ENCODE measurements at regions not wholly inside any gene's neighbourhood (a gene's known extent, or its start where the extent isn't known, plus 50 kb on each side); places are given as distances from the start of the nearest gene placed in this dataset.
A peak's percentile ranks its signal among the peaks of the same experiment; 100 is the strongest.
"Not testable (repeated sequence)": the region's sequence is repeated elsewhere in the genome, so short reads cannot be mapped to it uniquely, and the experiment has no call there.

DNA sequence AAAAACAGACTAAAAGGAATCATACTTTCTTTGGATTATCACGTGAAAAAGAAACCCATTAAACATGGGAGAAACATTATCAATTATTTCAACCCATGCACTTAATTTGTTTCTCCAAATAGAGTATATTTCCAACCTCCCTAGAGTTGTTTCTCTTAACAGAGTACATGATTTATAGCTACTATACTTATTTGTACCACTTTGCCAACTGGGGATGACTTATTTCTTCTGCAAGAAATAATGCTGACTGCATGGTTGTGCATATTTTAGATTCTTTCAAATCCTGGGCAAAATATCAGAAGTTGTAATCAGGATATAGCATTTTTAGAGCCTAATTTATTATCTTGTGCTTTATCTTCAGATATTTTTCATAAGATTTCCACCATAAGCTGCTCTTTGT is 629.1 kb upstream of the EYS start:
- no peak for FAIRE-seq

DNA sequence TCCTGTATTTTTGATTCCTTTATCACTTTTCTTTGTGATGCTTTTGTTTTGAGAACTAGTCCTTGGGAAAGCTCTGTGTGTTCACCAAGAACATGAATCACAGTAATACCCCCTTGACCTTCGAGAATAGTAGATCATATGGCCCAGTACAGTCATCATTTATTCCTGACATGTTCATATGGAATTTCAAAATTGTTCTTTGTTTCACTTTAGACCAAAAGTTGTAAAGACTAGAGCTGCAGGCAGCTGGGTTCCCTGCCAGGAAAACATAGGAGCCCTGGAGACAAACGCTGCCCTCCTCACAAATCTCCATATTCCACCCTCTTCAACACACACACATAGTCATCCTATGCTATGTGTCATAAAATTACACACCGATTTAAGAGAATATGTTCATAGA is 621.2 kb upstream of the EYS start:
- no peak for FAIRE-seq

DNA sequence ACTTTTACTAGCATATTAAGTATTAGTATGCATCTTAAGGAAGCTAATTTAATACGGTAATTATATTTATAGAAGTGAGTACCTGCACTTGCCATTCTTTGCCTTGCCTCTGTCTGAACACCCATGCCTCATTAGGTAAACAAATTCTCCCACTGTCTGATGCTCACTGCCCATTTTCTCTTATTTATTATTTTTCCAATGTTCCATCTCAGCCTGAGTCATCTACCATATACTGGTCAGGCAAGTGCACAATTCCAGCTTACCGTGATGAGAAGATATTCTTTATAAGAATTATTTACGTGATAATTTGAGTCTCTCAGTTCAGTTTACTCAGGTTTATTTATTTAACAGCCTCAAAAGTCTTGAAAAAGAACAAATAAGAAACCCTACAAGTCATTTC is 619.2 kb upstream of the EYS start:
- FAIRE-seq: no peak

DNA sequence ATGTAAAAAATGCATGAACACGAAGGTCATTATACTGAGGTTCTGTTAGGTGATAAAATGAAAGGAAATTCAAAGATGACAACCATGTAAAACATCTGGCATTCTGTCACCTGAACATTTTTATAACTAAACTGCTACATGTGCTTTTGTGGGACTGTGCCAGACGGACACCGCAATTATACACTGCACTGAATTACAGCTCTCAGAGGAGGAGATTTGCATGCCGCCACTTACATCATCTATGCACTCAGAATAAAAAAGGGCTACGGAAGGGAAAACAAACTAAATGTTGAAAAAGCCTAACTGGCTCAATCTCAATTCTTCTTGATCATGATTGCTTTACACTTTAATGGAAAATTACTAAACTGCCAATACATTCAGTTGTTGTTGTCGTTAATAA is 614.0 kb upstream of the EYS start:
- no peak for FAIRE-seq

DNA sequence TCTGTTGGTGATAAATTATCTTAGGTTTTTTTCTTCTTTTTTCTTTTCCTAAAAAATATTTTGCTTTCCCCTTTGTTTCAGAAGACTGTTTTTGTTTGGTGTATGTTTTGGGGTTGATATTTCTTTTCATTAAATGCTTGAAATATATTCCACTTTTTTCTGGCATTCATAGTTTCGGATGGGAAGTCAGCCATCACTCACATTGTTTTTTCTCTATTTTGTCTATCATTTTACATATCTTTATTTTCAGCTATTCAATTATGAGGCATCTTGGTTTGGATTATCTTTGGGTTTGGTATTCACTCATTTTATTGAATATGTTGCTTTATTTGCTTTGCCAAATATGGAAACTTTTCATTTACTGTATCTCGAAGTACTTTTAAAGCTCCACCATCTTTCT is 600.5 kb upstream of the EYS start:
- FAIRE-seq: no peak

DNA sequence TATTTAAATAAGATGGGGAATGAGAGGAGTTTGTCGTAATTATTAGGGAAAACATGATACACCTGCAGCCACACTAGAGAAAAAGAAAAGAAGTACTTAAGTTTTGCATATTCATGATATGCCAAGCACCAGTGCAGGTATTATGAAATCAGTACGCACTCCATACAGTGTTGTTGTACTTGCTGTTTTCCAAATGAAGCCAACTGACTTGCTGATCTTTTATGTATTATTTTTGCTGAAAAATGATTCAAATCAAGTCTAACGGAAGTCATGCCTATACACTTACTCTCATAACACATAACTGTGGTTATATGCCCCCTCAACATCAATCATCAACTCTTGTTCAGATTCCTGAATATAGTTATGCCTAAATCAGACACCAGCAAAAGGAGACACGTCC is 584.9 kb upstream of the EYS start:
- FAIRE-seq: no peak

DNA sequence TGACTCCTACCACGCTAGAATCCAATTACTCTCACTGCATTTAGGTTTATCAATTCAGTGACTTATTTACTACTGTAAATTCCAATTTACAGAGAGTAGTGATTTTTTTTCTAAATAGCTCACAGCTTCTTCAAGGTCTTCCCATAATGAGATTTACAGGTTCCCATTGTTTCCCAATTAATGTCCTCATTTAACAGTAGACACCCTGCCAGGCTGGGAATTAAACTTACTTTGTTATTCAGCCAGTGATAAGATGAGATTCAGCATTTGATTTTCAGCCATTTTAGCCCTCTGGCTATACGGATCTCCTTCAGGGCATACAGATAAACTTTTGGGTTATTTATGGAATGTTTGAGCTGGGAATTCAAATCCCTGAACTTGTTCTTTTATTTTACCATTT is 582.9 kb upstream of the EYS start:
- FAIRE-seq: no peak

DNA sequence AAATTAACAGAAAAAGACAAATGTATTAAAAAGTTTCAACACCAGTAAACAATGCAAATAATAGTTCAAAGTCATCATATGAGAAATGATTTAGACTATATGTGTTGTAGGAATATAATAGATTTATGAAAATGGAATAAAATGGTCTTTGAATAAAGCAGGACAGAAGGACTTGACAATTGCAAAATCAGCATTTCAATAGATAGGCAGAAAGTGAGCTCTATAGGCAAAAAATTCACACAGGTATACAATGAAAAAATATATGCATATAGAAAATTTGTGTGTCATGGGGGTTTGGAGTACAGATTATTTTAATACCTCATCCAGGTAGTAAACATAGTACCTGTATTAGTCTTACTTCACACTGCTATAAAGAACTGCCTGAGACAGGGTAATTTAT is 571.1 kb upstream of the EYS start:
- FAIRE-seq: no peak

DNA sequence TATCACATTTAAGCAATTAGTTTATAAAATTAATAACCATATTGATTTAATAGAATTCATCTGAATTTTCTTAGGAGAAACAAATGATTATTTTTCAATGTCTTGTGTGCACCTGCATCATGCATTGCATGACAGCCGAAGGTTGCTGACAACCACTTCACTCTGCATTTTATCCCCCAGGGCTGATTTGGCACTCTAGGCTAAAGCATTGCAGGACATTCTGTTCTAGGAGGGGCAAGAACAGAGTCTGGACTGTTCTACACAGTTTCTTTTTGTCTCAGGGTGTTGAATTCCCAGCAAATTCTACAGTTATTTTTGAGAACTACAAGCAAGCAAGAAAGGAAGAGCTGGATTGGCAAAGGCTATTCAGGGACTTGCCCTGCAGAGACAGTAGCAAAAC is 570.4 kb upstream of the EYS start:
- FAIRE-seq: no peak

DNA sequence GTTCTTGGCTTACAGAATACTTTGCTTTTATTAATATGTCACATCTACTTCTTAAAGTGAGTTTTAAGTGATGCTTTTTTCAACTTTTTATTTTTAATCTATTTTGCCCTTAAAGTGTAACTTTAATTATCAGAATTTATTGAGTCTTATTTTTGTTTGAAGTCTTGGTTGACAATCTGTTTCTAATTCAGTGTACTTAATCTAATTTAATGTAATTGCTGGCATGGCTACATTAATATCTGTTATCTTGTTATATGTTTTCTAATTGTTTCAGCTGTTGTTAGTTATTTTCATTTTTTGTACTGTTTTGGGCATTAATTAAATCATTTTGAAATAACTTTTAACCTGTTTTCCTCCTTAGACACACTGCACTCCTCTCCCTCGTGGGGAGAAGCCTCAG is 558.7 kb upstream of the EYS start:
- FAIRE-seq: peak; percentile 40

DNA sequence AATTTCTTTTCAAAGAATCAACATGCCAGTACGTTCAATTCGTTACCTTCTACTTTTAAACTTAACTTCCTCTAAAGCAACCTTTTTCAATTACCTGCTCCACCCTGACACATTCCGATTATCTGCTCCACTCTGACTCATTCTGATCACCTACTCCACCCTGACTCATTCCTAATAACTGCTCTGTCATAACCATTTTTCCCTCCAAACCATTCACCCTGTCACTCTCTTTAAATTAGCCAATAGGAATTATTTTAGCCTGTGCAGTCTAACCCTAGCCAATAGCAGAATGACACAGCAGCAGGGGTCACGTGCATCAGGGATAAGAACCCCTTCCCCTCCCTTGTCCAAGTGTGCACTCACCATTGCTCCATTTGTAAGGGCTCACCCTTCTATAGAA is 557.4 kb upstream of the EYS start:
- FAIRE-seq: no peak

DNA sequence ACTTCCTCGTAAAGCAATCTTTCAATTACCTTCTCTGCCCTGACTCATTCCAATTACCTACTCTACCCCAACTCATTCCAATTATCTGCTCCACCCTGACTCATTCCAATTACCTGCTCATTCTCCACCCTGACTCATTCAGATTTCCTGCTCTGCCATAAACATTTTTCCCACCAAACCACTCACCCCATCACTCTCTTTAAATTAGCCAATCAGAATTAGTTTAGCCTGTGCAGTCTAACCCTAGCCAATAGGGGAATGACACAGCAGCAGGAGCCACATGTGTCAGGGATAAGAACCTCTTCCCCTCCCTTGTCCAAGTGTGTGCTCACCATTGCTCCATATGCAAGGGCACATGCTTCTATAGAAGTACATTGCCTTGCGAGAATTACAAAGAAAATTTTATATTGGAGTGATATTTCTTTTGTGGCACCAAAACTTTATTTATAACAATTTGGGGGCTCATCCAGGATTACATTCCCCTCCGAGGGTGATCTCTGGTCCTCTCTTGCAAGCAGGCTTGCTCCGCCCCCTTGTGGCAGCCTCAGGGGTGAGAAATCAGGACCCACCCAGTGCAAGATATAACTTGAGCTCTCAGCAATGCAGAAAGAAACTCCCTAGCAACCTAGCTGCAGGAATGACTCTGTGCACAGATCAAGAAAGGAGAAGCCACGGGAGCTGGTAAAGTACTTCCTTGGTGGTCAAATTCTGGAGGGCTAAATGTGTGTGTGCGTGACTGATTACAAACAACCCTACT is 551.9 kb upstream of the EYS start:
- FAIRE-seq: not testable (repeated sequence)

DNA sequence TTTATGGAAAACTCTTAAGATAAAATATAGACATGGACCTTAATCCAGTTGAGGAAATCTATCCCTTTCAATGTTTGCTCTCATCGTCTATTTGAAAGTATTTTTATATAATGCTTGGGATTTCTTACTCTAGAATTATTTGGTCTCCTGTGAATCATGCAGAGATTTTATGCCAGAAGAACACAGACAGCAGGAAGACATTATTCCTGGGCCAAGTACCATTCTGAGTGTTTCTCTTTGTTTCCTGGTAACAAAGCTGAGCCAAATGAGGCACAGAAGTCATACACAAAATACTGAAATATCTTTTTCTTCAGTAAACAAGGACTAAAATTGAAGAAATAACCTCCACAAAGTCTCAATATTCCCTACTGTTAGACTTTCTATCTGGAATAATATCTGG is 538.2 kb upstream of the EYS start:
- no peak for FAIRE-seq

DNA sequence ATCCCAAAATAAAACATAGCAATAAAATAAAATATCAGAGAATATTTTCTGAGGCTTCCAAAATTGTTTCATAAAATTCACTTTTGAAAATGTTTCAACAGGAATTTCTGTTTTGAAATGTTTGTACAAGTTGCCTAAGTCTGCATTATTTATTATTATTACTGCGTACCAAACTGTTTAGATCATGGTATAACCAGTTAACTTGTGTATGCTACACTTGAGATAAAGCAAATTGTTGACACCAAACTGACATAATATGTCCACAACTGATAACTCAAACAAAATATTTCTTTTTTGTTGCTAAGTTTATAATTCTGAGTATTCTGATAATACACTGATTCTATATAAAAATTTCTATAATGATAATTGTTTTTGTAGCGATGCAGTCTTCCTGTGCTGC is 531.8 kb upstream of the EYS start:
- FAIRE-seq: no peak

DNA sequence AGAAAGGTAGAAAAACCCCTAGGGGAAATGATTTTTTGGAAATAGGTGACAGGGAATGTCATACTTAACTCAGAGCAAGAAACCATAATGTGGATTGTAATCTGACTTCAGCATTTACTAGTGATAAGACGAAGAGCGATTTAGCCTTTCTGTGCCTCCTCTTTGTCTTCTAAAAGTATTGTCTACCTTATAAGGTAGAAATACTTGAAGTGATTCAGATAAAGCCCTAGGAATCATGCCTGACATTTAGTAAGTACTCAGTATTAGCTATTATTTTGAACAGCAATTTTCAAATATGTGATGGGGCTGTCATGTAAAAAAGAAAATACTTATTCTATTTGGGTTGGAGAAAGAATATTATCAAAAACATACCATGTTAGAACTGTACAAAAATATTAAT is 525.9 kb upstream of the EYS start:
- FAIRE-seq: no peak

DNA sequence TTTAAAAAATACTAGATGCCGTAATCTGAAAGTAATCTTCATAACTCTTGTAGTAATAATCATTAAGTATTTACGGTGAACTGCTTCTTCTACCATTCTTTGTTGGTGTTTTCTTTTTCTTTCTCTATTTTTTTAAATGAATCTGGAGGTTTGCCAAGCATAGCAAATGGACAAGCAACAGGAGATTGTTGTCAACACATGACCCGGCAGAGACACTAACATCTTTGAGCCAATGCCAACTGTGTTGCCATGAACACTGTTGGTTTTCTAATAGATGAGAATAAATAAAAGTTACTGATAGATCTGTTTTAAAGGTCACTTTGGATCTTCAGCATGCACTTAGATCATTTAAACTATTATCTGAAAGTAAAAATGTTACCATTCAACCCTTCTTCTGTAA is 523.6 kb upstream of the EYS start:
- no peak for FAIRE-seq

DNA sequence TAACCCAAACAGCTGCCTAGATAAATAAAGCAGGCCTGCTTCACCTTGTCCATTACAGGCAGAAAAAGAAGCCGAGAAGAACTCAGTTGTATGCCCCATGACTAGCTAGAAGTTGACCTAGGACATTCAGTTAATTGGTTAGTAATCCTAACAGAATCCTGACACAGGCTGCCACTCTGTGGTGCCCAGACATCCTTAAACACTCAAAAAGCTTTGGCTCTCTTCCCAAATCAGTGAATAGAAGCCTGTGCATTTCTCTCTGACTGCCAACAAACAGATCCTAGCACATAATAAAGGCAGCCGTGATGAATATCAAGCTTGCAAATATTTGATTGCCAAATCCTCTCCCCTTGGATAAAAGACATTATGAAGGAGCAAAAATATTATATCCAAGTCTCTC is 519.1 kb upstream of the EYS start:
- no peak for FAIRE-seq

DNA sequence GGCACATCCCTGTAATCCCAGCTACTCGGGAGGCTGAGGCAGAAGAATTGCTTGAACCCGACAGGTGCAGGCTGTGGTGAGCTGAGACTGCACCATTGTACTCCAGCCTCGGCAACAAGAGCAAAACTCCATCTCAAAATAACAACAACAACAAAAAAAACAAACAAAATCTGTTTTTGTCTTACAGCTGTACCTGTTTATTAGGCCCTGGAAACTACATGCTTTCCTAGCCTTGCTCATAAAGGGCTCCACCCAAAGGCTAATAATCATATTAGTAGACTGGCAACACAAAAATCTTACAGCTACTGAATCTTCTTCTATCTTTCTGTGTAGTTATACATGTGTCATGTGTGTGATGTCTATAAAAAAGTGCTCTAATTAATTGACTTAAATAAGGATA is 503.9 kb upstream of the EYS start:
- FAIRE-seq: no peak

DNA sequence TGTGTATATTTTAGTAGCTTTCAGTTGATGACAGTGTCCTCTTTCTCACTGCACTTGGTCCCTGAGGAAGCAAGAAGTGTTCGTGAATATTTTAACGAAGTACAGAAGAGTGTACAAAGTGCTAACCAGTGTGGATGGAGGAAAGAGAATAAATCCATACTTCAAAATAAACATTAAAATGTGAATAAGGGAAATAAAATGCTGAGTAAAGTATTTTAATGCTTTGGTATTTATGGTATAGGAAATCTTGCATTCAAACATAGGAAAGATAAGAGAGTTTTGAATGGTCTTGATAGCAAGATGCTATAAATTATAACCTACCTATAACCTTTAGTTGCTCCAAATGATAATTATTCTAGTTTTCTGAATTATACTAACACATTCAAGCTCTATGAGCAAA is 493.4 kb upstream of the EYS start:
- FAIRE-seq: no peak

DNA sequence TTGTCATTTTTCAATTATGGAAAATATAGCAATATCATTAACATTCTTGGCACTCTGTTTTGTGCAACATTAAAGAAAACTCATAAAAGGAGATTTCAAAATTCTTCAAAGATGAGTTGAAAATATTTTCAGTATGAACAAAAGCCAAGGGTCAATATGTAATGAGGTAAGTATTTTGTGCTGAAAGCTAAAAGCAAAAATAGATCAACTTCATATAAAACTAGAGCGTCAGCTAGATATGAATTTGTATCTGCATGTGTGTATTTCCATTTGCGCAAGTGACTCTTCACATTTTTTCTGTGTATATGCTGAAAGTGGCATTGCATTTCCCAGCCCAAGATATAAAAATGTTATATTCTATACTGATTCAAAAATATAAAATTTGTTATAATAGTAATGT is 492.1 kb upstream of the EYS start:
- FAIRE-seq: no peak

DNA sequence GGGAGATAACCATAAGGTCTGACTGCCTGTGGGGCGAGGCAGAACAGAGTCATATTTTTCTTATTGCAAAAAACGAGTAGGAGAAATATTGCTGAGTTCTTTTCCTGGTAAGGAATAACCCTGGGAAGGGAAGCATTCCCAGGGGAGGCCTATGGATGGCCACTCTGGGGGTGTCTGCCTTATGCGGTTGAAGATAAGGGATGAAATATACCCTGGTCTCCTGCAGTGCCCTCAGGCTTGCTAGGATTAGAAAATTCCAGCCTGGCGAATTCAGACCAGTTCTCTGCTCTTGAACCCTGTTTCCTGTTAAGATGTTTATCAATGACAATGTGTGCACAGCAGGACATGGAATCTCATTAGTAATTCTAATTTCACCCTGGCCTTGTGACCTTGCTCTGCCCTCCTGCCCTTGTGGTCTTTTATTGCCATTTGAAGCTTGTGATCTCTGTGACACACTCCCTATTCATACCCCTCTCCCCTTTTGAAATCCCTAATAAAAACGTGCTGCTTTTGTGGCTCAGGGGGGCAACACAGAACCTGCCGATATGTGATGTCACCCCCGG is 491.1 kb upstream of the EYS start:
- FAIRE-seq: no peak

DNA sequence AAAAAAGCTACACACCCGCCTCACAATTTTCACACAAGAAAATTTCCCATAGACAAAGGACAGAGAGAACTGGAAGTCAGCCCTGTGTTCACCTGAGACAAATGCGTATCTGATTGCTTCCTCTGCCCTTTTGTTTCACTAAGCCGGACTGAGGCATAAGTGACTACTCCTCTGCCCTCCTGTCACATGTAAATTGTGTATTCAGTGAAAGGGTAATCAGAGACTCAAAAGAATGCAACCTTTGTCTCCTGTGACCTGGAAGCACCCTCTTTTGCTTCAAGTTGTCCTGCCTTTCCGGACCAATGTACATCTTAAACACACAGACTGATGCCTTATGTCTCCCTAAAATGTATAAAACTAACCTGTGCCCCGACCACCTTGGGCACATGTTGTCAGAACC is 483.8 kb upstream of the EYS start:
- FAIRE-seq: no peak

DNA sequence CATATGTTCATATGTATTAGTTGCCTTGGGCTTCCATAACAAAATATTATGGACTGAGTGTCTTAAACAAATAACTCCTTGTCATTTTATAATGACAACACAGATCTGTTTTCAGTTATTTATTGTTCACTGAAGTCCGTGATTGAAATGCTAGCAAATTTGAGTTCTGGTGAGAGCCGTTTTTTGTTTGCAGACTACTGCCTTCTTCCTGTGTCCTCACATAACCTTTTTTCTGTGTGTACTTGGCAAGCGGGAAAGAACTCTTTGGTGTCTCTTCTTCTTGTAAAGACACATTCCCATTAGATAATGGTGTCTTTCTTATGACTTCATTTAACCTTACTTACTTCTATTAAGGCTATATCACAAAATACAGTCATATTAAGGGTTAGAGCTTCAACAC is 482.9 kb upstream of the EYS start:
- FAIRE-seq: no peak

DNA sequence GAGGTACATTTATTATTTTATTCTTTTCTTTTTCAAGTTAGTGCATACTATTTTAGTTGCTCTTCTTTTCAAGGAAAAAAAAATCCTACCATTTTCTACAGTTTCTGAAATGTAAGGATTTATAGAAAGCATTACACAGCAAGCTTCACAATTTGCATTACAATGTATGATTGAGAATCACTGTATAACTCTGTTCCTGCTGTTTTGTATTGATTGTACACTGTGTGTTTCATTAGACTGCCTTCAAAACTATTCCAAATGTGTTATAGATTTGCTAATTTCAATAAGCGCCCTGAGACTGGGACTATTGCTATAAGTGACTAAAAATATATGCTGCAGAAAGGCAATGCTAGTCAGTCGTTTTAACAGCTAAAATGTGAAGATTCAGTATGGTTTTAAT is 479.7 kb upstream of the EYS start:
- no peak for FAIRE-seq

DNA sequence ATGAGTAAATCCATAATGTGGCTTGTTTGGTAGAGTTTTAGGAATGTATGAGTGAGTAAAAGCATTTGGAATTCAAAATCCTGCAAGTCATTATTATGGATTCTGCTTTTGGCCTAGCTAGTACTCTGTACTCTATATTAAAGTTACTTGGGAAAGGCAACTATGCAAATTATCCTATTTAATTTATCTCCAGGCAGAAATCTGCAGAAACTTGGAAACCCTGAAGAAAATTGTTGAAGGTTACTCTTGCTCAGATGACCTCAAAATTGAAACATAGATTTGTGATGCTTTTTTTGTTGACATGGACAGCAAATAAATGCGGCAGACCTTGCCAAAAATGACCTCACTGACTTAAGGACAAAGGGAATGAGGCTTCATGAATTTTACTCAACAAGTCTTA is 477.1 kb upstream of the EYS start:
- FAIRE-seq: no peak

Measured in A204.1 (cell line).